ENCODE measurements at regions not wholly inside any gene's neighbourhood (a gene's known extent, or its start where the extent isn't known, plus 50 kb on each side); places are given as distances from the start of the nearest gene placed in this dataset.

DNA sequence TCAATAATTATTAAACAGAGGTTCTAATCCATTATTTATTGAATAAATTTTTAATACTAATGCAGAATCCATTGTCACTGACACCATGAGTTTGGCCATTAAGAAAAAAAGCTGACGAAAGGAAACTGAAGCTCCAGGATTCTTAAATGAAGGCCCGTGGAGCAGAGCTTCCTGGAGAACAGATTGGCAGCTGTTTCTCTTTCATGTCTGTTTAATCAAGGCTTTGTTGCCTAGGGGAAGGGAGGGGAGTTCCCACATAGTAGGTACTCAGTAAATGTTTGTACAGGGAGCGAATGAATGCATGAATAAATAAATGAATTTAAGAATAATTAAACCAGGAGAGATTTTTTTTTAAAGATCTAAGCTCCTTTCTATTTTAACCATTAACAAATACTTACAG, 315.1 kb upstream of the KLHL29 start:
- POLR2A ChIA-PET: no interaction called here

DNA sequence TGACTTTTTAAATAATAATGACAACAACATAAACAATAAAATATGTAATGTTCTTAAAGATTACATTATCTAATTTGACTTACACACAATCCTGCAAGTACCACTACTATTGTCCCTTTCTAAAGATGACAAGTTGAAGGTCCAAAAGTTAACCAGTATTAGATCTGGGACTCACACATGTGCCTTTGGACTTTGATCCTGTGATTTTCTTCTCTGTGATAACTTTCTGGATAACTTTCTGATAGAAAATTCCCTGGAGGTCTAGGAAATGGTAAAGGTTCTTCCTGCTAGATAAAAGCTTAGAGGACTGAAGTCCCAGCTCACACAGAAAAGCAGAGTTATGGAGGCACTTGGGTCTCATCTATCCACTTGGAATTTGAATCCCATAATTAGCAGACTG, 311.9 kb upstream of the KLHL29 start:
- ChIA-PET CTCF (no interaction called here), POLR2A (no interaction called here)
- H3K4me3 ChIP-seq (ENCODE audit: low read depth, low read length): no peak overlapping the region
- no peak for DNase-seq (ENCODE audit: low read depth, low spot score)
- TF ChIP-seq, protein P1, sequence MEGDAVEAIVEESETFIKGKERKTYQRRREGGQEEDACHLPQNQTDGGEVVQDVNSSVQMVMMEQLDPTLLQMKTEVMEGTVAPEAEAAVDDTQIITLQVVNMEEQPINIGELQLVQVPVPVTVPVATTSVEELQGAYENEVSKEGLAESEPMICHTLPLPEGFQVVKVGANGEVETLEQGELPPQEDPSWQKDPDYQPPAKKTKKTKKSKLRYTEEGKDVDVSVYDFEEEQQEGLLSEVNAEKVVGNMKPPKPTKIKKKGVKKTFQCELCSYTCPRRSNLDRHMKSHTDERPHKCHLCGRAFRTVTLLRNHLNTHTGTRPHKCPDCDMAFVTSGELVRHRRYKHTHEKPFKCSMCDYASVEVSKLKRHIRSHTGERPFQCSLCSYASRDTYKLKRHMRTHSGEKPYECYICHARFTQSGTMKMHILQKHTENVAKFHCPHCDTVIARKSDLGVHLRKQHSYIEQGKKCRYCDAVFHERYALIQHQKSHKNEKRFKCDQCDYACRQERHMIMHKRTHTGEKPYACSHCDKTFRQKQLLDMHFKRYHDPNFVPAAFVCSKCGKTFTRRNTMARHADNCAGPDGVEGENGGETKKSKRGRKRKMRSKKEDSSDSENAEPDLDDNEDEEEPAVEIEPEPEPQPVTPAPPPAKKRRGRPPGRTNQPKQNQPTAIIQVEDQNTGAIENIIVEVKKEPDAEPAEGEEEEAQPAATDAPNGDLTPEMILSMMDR (IDR thresholded peaks at IDR 0.05; ENCODE audit: insufficient read depth, low read length, missing control alignments): no peak

More for the DNA sequence above, 315.1 kb upstream of the KLHL29 start:
- TF ChIP-seq, protein P1 (IDR thresholded peaks at IDR 0.05; ENCODE audit: insufficient read depth, low read length, missing control alignments): no peak
- DNase-seq (ENCODE audit: low read depth, low spot score): no peak
- no peak overlapping the region for H3K4me3 ChIP-seq (ENCODE audit: low read depth, low read length)
- CTCF ChIA-PET: no interaction called here

DNA sequence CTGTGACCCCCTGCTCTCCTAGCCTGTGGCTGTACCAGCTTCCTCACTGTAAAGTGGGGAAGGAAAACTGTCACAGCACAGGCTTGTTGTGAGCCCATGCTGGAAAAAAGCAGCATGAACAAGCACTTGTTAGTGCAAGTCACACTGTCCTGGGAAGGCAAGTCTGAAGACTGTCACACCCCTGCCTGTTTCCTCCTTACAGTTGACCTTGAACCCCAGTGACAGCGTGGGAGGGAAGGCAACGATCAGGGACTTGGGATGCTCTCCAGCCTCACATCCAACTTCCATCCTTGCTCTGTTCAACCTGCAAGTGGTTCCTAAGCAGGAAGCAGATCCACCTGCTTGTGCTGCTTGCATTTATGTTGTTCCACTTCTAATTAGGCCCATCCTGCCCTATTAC, 311.3 kb upstream of the KLHL29 start:
- CTCF ChIA-PET: no interaction called here
- POLR2A ChIA-PET: no interaction called here
- TF ChIP-seq, protein P1 (IDR thresholded peaks at IDR 0.05; ENCODE audit: insufficient read depth, low read length, missing control alignments): no peak
- DNase-seq (ENCODE audit: low read depth, low spot score): no peak
- H3K4me3 ChIP-seq (ENCODE audit: low read depth, low read length): no peak overlapping the region

DNA sequence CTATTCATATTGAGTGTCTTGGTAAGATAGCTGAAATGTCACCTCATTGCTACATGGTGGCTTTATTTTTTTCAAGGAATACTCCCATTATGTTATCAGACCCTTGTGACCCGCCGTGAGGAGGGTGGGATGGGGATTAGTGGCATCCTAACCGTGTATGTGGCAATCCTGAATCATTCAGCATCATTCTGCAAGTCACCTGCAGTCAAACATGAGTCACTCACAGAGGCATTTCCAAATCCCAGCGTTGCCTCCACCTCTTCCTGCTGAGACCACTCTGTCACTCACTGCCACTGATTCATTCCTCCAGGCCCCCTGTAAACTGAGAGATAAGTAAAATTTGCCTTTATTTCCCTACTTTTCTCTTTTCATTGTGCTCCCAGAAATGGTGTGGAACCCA, 307.4 kb upstream of the KLHL29 start:
- no peak for DNase-seq (ENCODE audit: low read depth, low spot score)
- TF ChIP-seq, protein P1 (IDR thresholded peaks at IDR 0.05; ENCODE audit: insufficient read depth, low read length, missing control alignments): no peak
- H3K4me3 ChIP-seq (ENCODE audit: low read depth, low read length): no peak overlapping the region
- ChIA-PET CTCF (no interaction called here), POLR2A (no interaction called here)

DNA sequence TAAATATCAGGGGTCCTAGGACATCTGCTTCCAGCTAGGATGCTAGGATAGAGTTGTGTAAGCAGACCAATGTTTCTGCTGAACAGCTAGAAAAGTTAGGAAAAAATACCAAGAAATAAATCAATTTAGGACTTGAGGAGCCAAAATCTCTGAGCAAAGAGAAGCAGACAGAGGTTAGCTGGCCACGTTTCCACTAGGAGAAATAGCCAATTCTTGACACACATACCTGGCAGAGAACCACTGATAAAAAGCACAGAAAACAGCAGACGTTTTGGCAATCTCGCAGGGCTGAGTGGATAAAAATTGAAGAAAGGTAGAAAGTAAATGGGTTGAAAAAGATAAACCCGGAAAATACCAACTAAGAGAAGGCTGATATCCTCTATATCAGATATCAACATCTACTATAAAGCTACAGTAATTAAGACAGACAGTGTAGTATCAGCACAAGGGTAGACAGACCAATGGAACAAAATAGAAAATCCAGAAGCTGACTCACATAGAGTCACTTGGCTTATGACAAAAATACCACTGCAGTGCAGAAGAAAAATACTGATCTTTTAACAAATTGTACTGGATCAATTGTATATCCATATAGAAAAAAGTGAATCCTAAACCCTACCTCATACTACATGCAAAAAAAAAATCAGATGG, 306.1 kb upstream of the KLHL29 start:
- H3K4me3 ChIP-seq (ENCODE audit: low read depth, low read length): no peak overlapping the region
- ChIA-PET POLR2A (no interaction called here), CTCF (no interaction called here)
- DNase-seq (ENCODE audit: low read depth, low spot score): no peak
- TF ChIP-seq, protein P1 (IDR thresholded peaks at IDR 0.05; ENCODE audit: insufficient read depth, low read length, missing control alignments): no peak

DNA sequence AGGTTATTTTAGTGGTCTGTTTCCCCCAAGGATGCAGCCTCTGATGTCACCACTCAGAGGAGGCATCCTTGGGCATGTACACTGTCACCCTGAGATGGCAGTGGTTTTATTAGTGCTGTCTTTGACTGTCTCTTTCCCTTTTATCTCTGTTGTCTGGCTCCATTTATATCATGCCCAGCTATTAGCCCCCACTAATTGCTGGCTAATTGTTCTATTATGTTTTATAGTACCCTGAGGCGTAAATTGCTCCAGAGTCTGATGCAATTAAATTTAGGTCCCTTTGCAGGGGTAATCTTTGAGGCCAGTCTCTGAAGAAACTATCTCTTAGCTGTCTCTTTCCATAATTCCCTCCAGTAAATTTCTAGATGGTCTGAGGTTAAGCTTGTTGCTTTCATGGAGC, 301.0 kb upstream of the KLHL29 start:
- ChIA-PET CTCF (no interaction called here), POLR2A (no interaction called here)
- no peak for DNase-seq (ENCODE audit: low read depth, low spot score)
- no peak overlapping the region for H3K4me3 ChIP-seq (ENCODE audit: low read depth, low read length)
- TF ChIP-seq, protein P1 (IDR thresholded peaks at IDR 0.05; ENCODE audit: insufficient read depth, low read length, missing control alignments): no peak

Data from AG04449 (cell line).